ENCODE measurements at regions not wholly inside any gene's neighbourhood (a gene's known extent, or its start where the extent isn't known, plus 50 kb on each side); places are given as distances from the start of the nearest gene placed in this dataset.

GRCh38 chr15:58279654-58280053, 141.5 kb downstream of the AQP9 start:
- no peak for TF ChIP-seq PRDM15 (CRISPR knock-in tag; IDR thresholded peaks at IDR 0.05)
- no peak for TF ChIP-seq SMC3 (IDR thresholded peaks at IDR 0.05; ENCODE audit: borderline replicate concordance, low read length)
- no peak for TF ChIP-seq CTCF (IDR thresholded peaks at IDR 0.05 in 2 of 3, conservative IDR thresholded peaks at IDR 0.05 in 1 of 3; ENCODE audit: control insufficient read depth in 2 of 3, extremely low read depth in 1 of 3, insufficient read depth in 1 of 3, low read depth in 3 of 3, low read length in 3 of 3)
- TF ChIP-seq SIN3A (IDR thresholded peaks at IDR 0.05; ENCODE audit: low read depth, low read length), result no peak
- no peak for TF ChIP-seq E2F8 (IDR thresholded peaks at IDR 0.05; ENCODE audit: low read depth, partially characterized antibody)
- TF ChIP-seq MTA3 (IDR thresholded peaks at IDR 0.05; ENCODE audit: borderline replicate concordance, low read length), result no peak
- no peak for TF ChIP-seq GABPA (IDR thresholded peaks at IDR 0.05; ENCODE audit: low read depth)
- no peak for TF ChIP-seq POLR2A (IDR thresholded peaks at IDR 0.05; ENCODE audit: low read depth, low read length)
- TF ChIP-seq CEBPB (IDR thresholded peaks at IDR 0.05; ENCODE audit: borderline replicate concordance in 1 of 2, low read depth in 2 of 2, low read length in 2 of 2), result no peak
- no peak for TF ChIP-seq MAX (IDR thresholded peaks at IDR 0.05; ENCODE audit: low read depth, low read length)
- no peak for TF ChIP-seq NKRF (conservative IDR thresholded peaks at IDR 0.05)
- no peak for TF ChIP-seq HDGF (IDR thresholded peaks at IDR 0.05)
